ENCODE measurements at regions not wholly inside any gene's neighbourhood (a gene's known extent, or its start where the extent isn't known, plus 50 kb on each side); places are given as distances from the start of the nearest gene placed in this dataset.
"Not testable (repeated sequence)": the region's sequence is repeated elsewhere in the genome, so short reads cannot be mapped to it uniquely, and the experiment has no call there.

DNA sequence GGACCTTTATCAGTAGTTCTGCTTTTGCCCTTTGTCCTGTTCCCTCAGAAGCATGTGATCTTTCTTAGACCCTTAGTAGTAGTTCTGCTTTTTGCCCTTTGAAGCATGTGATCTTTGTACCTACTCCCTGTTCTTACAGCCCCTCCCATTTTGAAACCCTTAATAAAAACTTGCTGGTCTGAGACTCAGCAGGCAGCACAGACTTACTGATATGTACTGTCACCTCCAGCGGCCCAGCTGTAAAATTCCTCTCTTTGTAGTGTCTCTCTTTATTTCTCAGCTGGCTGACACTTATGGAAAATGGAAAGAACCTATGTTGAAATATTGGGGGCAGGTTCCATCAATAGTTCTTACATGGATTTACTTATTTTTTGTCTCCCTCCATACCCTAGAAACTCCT is 110.4 kb downstream of the UNC93B1 start:
- TF ChIP-seq, protein P1, sequence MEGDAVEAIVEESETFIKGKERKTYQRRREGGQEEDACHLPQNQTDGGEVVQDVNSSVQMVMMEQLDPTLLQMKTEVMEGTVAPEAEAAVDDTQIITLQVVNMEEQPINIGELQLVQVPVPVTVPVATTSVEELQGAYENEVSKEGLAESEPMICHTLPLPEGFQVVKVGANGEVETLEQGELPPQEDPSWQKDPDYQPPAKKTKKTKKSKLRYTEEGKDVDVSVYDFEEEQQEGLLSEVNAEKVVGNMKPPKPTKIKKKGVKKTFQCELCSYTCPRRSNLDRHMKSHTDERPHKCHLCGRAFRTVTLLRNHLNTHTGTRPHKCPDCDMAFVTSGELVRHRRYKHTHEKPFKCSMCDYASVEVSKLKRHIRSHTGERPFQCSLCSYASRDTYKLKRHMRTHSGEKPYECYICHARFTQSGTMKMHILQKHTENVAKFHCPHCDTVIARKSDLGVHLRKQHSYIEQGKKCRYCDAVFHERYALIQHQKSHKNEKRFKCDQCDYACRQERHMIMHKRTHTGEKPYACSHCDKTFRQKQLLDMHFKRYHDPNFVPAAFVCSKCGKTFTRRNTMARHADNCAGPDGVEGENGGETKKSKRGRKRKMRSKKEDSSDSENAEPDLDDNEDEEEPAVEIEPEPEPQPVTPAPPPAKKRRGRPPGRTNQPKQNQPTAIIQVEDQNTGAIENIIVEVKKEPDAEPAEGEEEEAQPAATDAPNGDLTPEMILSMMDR (IDR thresholded peaks at IDR 0.05) = not testable (repeated sequence)
- not testable (repeated sequence) for TF ChIP-seq POLR2A (IDR thresholded peaks at IDR 0.05)

All from right lobe of liver (tissue), 4 donors.